Stimulated activated naive CD8-positive, alpha-beta T cell treated with anti-CD3 and anti-CD28 coated beads, Interleukin-15, amount 100 ng/mL, for 72 hours (primary cell): ENCODE measurements at regions not wholly inside any gene's neighbourhood (a gene's known extent, or its start where the extent isn't known, plus 50 kb on each side); places are given as distances from the start of the nearest gene placed in this dataset.

Source experiments
- ATAC-seq: fragments of 150-1000 bp; cut with Tn5 transposase; 2 replicates; pipeline ENCODE4 v1.10.0; 2021; ENCODE audit warnings: mild to moderate bottlenecking, moderate library complexity
- DNase-seq, 2 donors: peaks; one replicate each; pipeline ENCODE4 v3.0.0; 2021 to 2022
- H3K27ac Mint-ChIP-seq, 2 donors: one replicate each; pipeline ENCODE4 v1.8.0; 2022; ENCODE audit warnings: mild to moderate bottlenecking in 2 of 2, mixed read lengths in 2 of 2, moderate library complexity in 2 of 2
- H3K27me3 Mint-ChIP-seq: one replicate; pipeline ENCODE4 v1.8.0; 2022; ENCODE audit warnings: mixed read lengths
- H3K4me1 Mint-ChIP-seq: one replicate; pipeline ENCODE4 v1.8.0; 2022; ENCODE audit warnings: mild to moderate bottlenecking, mixed read lengths
- H3K4me3 Mint-ChIP-seq, 2 donors: one replicate each; pipeline ENCODE4 v1.8.0; 2022; ENCODE audit warnings: mild to moderate bottlenecking in 2 of 2, mixed read lengths in 2 of 2, moderate library complexity in 1 of 2
- H3K9me3 Mint-ChIP-seq, 2 donors: one replicate each; pipeline ENCODE4 v1.8.0; 2022; ENCODE audit warnings: mixed read lengths in 2 of 2

DNA sequence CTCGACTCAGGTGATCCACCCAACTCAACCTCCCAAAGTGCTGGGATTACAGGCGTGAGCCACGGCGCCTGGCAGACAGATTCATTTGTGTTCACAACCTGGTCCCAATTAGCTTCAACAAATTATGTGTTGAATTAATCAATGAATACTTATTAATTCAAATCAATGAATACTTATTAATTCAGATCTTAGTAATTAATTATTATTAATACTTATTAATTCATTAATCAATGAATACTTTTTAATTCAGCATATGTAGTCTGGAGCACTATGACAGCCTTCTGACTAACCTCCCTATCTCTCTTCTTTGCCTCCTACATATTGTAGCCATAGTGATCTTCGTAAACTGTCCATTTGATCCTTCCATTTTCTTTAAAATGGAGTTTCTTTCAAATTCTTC lies 56.7 kb upstream of the RBPJ start:
- peaks cover 41% of the 10 kb centered on the region for H3K27me3 Mint-ChIP-seq
- no peak overlapping the region for H3K27ac Mint-ChIP-seq
- DNase-seq (no peak), ATAC-seq (no peak)
- peaks cover 8% of the 10 kb centered on the region for H3K4me1 Mint-ChIP-seq
- peaks cover 4 to 8% of the 10 kb centered on the region in 2 donors for H3K9me3 Mint-ChIP-seq
- no peak overlapping the region for H3K4me3 Mint-ChIP-seq

DNA sequence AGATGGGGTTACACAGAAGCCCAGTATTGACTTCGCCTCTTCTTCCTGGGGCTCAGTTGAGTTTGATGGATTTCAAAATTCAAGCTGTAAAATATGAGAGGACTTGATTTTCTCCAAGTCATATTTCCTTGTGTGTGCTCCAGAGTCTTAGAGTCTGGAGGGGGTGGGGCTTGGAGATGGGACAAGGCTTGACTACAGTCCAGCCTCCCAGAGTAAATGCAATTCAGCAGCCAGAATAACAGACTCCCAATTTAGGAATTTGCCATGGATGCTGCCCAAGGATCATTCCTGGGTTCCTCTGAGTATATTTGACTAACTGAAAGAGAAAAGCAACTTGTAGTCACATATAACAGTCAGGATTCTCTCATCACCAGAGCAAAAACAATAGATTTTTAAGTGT lies 53.7 kb upstream of the RBPJ start:
- H3K4me1 Mint-ChIP-seq, result peaks cover 8% of the 10 kb centered on the region
- peaks cover 4 to 8% of the 10 kb centered on the region in 2 donors for H3K9me3 Mint-ChIP-seq
- H3K4me3 Mint-ChIP-seq, result no peak overlapping the region
- H3K27me3 Mint-ChIP-seq, result peaks cover 48% of the 10 kb centered on the region
- no peak for DNase-seq
- no peak for ATAC-seq
- no peak overlapping the region for H3K27ac Mint-ChIP-seq

DNA sequence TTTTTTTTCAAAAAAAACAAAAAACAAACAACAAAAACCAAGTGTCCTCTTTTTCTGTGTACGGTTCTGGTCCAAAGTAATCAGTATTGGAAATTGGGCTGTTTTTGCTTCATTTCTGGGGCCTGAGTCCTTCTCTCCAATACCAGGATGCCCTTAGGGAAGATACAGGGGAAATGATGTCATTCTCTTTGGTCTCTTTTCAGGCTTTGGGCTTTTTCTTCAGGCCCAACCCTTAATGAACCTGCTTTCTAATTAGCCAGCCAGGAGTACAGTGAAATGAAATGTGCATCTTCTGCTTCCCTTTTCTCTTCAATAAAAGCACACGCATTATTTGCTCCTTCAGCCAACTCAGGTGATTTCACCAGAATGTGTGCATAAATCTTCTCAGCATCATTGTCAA lies 52.6 kb upstream of the RBPJ start:
- H3K4me1 Mint-ChIP-seq, result peaks cover 17% of the 10 kb centered on the region
- DNase-seq (no peak), ATAC-seq (no peak)
- H3K27me3 Mint-ChIP-seq, result peaks cover 39% of the 10 kb centered on the region
- peak overlapping the region in 1 of 2 donors; percentile 86 for H3K27ac Mint-ChIP-seq
- no peak overlapping the region for H3K4me3 Mint-ChIP-seq
- peaks cover 0 to 4% of the 10 kb centered on the region in 2 donors for H3K9me3 Mint-ChIP-seq

DNA sequence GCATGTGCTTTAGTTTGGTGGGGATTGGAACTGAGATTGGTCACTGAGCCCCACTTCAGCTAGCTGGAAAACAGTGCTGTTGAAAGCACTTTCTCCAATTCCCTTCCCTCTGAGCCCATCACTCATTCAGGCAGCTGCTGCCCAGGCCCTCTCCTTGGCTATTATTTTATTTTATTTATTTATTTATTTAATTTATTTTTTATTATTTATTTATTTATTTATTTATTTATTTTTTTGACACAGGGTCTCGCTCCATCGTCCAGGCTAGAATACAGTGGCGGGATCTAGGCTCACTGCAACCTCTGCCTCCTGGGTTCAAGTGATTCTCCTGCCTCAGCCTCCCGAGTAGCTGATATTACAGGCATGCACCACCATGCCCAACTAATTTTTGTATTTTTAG lies 51.8 kb upstream of the RBPJ start:
- H3K27me3 Mint-ChIP-seq, result peaks cover 47% of the 10 kb centered on the region
- H3K4me3 Mint-ChIP-seq, result no peak overlapping the region
- H3K9me3 Mint-ChIP-seq, result peaks cover 0 to 4% of the 10 kb centered on the region in 2 donors
- ATAC-seq (no peak), DNase-seq (no peak)
- H3K27ac Mint-ChIP-seq, result no peak overlapping the region
- peaks cover 25% of the 10 kb centered on the region for H3K4me1 Mint-ChIP-seq
